H9 (cell line): ENCODE measurements at regions not wholly inside any gene's neighbourhood (a gene's known extent, or its start where the extent isn't known, plus 50 kb on each side); places are given as distances from the start of the nearest gene placed in this dataset.

Experiments used
- DNase-seq: peaks from one replicate; pipeline ENCODE4 v3.0.0-alpha.2; 2017
- H2AFZ ChIP-seq: one replicate; pipeline ENCODE4 v1.6.1; 2013; ENCODE audit warnings: mild to moderate bottlenecking, low read length, control low read depth, moderate library complexity
- H2AK5ac ChIP-seq: 2 replicates; pipeline ENCODE4 v1.6.1; 2013; ENCODE audit warnings: low read length, control low read depth, mixed read lengths; ENCODE audit not compliant: insufficient read length
- H2BK120ac ChIP-seq: one replicate; pipeline ENCODE4 v1.6.1; 2013; ENCODE audit warnings: low read depth, mild to moderate bottlenecking, low read length, control low read depth, inconsistent platforms; ENCODE audit not compliant: poor library complexity, severe bottlenecking
- H2BK12ac ChIP-seq: 2 replicates; pipeline ENCODE4 v1.6.1; 2013; ENCODE audit warnings: low read length, control low read depth, mixed read lengths, low read depth; ENCODE audit not compliant: insufficient read length
- H2BK15ac ChIP-seq: 2 replicates; pipeline ENCODE4 v1.6.1; 2013; ENCODE audit warnings: low read depth, low read length, control low read depth
- H2BK20ac ChIP-seq: one replicate; pipeline ENCODE4 v1.6.1; 2013; ENCODE audit warnings: low read depth, mild to moderate bottlenecking, low read length, control low read depth, inconsistent platforms; ENCODE audit not compliant: poor library complexity, severe bottlenecking
- H2BK5ac ChIP-seq: 2 replicates; pipeline ENCODE4 v1.6.1; 2013; ENCODE audit warnings: low read length, control low read depth, mixed read lengths; ENCODE audit not compliant: insufficient read length
- H3K14ac ChIP-seq: 2 replicates; pipeline ENCODE4 v1.6.1; 2013; ENCODE audit warnings: low read length, control low read depth; ENCODE audit not compliant: insufficient read depth
- H3K18ac ChIP-seq: 2 replicates; pipeline ENCODE4 v1.6.1; 2013; ENCODE audit warnings: low read depth, mild to moderate bottlenecking, mixed read lengths, low read length, control low read depth; ENCODE audit not compliant: insufficient read length
- H3K23ac ChIP-seq: 2 replicates; pipeline ENCODE4 v1.6.1; 2013; ENCODE audit warnings: low read length, control low read depth, mixed read lengths, low read depth; ENCODE audit not compliant: insufficient read length
- H3K23me2 ChIP-seq: 2 replicates; pipeline ENCODE4 v1.6.1; 2013; ENCODE audit warnings: low read depth, mild to moderate bottlenecking, mixed read lengths, low read length, control low read depth; ENCODE audit not compliant: insufficient read length, poor library complexity, severe bottlenecking
- H3K27ac ChIP-seq: 2 replicates; pipeline ENCODE4 v1.5.1; 2013; ENCODE audit warnings: low read length, control low read depth, mixed read lengths, low read depth; ENCODE audit not compliant: insufficient read length
- H3K27me3 ChIP-seq: 2 replicates; pipeline ENCODE4 v1.6.1; 2013; ENCODE audit warnings: low read length, control low read depth, inconsistent platforms; ENCODE audit not compliant: insufficient read depth
- H3K4ac ChIP-seq: 2 replicates; pipeline ENCODE4 v1.6.1; 2013; ENCODE audit warnings: low read depth, mild to moderate bottlenecking, control low read depth, inconsistent platforms, low read length, moderate library complexity
- H3K4me1 ChIP-seq: 2 replicates; pipeline ENCODE4 v1.6.1; 2013; ENCODE audit warnings: low read length, control low read depth, inconsistent platforms; ENCODE audit not compliant: insufficient read depth
- H3K4me2 ChIP-seq: 2 replicates; pipeline ENCODE4 v1.6.1; 2013; ENCODE audit warnings: low read length, control low read depth, mixed read lengths; ENCODE audit not compliant: insufficient read length, insufficient read depth
- H3K56ac ChIP-seq: 2 replicates; pipeline ENCODE4 v1.6.1; 2013; ENCODE audit warnings: low read depth, mild to moderate bottlenecking, mixed read lengths, low read length, control low read depth; ENCODE audit not compliant: insufficient read length
- H3K79me1 ChIP-seq: 2 replicates; pipeline ENCODE4 v1.6.1; 2013; ENCODE audit warnings: low read depth, mild to moderate bottlenecking, moderate library complexity, low read length, control low read depth, inconsistent platforms; ENCODE audit not compliant: insufficient read depth, poor library complexity, severe bottlenecking
- H3K79me2 ChIP-seq: 2 replicates; pipeline ENCODE4 v1.6.1; 2013; ENCODE audit warnings: low read length, control low read depth, inconsistent platforms; ENCODE audit not compliant: insufficient read depth
- H3K9ac ChIP-seq: 2 replicates; pipeline ENCODE4 v1.6.1; 2013; ENCODE audit warnings: low read length, control low read depth, mixed read lengths; ENCODE audit not compliant: insufficient read length; ENCODE audit errors: extremely low read depth
- H3K9me3 ChIP-seq: one replicate; pipeline ENCODE4 v1.6.1; 2013; ENCODE audit warnings: low read depth, low read length, inconsistent platforms; ENCODE audit not compliant: control insufficient read depth
- H3T11ph ChIP-seq: one replicate; pipeline ENCODE4 v1.6.1; 2013; ENCODE audit warnings: mild to moderate bottlenecking, low read length, control low read depth, inconsistent platforms
- H4K20me1 ChIP-seq: one replicate; pipeline ENCODE4 v1.6.1; 2013; ENCODE audit not compliant: control insufficient read depth, insufficient read length, insufficient read depth
- H4K5ac ChIP-seq: 2 replicates; pipeline ENCODE4 v1.6.1; 2013; ENCODE audit warnings: low read depth, mild to moderate bottlenecking, mixed read lengths, low read length, control low read depth; ENCODE audit not compliant: insufficient read length
- H4K8ac ChIP-seq: replicated peaks from 2 replicates; pipeline ENCODE4 v1.6.1; 2013; ENCODE audit warnings: low read length, control low read depth, mixed read lengths, low read depth; ENCODE audit not compliant: insufficient read length
- H4K91ac ChIP-seq: 2 replicates; pipeline ENCODE4 v1.6.1; 2013; ENCODE audit warnings: low read depth, mild to moderate bottlenecking, moderate library complexity, mixed read lengths, low read length, control low read depth; ENCODE audit not compliant: insufficient read length
- H3K27ac Mint-ChIP-seq, 3 experiments: 2 replicates in 2 of 3; 3 replicates in 1 of 3; pipeline ENCODE4 v1.8.0; 2020 to 2021; ENCODE audit warnings: mixed read lengths in 3 of 3, mild to moderate bottlenecking in 1 of 3, moderate library complexity in 1 of 3
- H3K27me3 Mint-ChIP-seq: 2 replicates; pipeline ENCODE4 v1.8.0; 2021; ENCODE audit warnings: low read depth, mild to moderate bottlenecking, moderate library complexity, mixed read lengths
- H3K36me3 Mint-ChIP-seq, 3 experiments: 2 replicates in 2 of 3; 3 replicates in 1 of 3; pipeline ENCODE4 v1.8.0; 2020 to 2021; ENCODE audit warnings: low read depth in 3 of 3, mixed read lengths in 3 of 3; ENCODE audit not compliant: insufficient read depth in 1 of 3
- H3K4me1 Mint-ChIP-seq, 2 experiments: 2 replicates each; pipeline ENCODE4 v1.8.0; 2020; ENCODE audit warnings: mixed read lengths in 2 of 2
- H3K4me3 Mint-ChIP-seq, 2 experiments: 2 replicates in 1 of 2; 3 replicates in 1 of 2; pipeline ENCODE4 v1.8.0; 2020 to 2021; ENCODE audit warnings: mild to moderate bottlenecking in 2 of 2, mixed read lengths in 2 of 2, moderate library complexity in 1 of 2
- H3K9me3 Mint-ChIP-seq, 2 experiments: 2 replicates in 1 of 2; 3 replicates in 1 of 2; pipeline ENCODE4 v1.8.0; 2020; ENCODE audit warnings: mild to moderate bottlenecking in 2 of 2, mixed read lengths in 2 of 2, moderate library complexity in 1 of 2
- WGBS: extraction: QIAGEN DNeasy Blood & Tissue Kit; methylation state at CpG from one replicate; pipeline ENCODE4 v1.1.7; 2013; ENCODE audit warnings: missing lambda C conversion rate, low lambda C conversion rate, mixed read lengths; ENCODE audit not compliant: insufficient read length; ENCODE audit errors: extremely low coverage; 5-methylcytosine and 5-hydroxymethylcytosine counted together
- TF ChIP-seq, protein P1 (sequence below): fragments of 200-600 bp; sonication (generic); conservative IDR thresholded peaks from 3 replicates; pipeline ENCODE4 v1.8.0; 2021; ENCODE audit warnings: antibody characterized with exemption, mild to moderate bottlenecking

GRCh38 chr10:35843524-35844181, 201.6 kb upstream of the FZD8 start:
- Histone ChIP-seq H2BK20ac (no peak overlapping the region), H4K20me1 (no peaks in the 10 kb centered on the region), H3K79me1 (no peaks in the 10 kb centered on the region), H3K4me1 (peaks cover 6% of the 10 kb centered on the region; the same call in 1 of the 2 replicates), H2AFZ (no peak overlapping the region), H3K79me2 (no peaks in the 10 kb centered on the region), H3K14ac (no peak overlapping the region), H2BK12ac (no peak overlapping the region), H3K9ac (no peak overlapping the region), H4K5ac (no peak overlapping the region), H3K23me2 (no peaks in the 10 kb centered on the region), H4K91ac (no peak overlapping the region), H2BK5ac (no peak overlapping the region), H2BK15ac (no peak overlapping the region), H2AK5ac (no peak overlapping the region), H3K18ac (no peak overlapping the region), H3T11ph (no peak overlapping the region), H3K4me2 (no peak overlapping the region), H3K56ac (no peak overlapping the region), H3K4ac (no peak overlapping the region), H3K23ac (no peak overlapping the region), H3K27me3 (no peaks in the 10 kb centered on the region), H3K27ac (no peak overlapping the region), H3K9me3 (no peaks in the 10 kb centered on the region), H2BK120ac (no peak overlapping the region), H4K8ac (no peak overlapping the region)
- H3K4me3 Mint-ChIP-seq: no peak overlapping the region
- H3K4me1 Mint-ChIP-seq: peaks cover 28 to 29% of the 10 kb centered on the region in 2 experiments
- H3K9me3 Mint-ChIP-seq: peaks cover 10 to 22% of the 10 kb centered on the region in 2 experiments
- 0 out of 7 replicates have a peak overlapping the region, but pooled peaks of 1 of the 3 experiments have one; percentile 49 for H3K27ac Mint-ChIP-seq
- WGBS: no CpG with 5 or more reads among the region's 13 CpGs
- DNase-seq: peak; percentile 39
- TF ChIP-seq, protein P1, sequence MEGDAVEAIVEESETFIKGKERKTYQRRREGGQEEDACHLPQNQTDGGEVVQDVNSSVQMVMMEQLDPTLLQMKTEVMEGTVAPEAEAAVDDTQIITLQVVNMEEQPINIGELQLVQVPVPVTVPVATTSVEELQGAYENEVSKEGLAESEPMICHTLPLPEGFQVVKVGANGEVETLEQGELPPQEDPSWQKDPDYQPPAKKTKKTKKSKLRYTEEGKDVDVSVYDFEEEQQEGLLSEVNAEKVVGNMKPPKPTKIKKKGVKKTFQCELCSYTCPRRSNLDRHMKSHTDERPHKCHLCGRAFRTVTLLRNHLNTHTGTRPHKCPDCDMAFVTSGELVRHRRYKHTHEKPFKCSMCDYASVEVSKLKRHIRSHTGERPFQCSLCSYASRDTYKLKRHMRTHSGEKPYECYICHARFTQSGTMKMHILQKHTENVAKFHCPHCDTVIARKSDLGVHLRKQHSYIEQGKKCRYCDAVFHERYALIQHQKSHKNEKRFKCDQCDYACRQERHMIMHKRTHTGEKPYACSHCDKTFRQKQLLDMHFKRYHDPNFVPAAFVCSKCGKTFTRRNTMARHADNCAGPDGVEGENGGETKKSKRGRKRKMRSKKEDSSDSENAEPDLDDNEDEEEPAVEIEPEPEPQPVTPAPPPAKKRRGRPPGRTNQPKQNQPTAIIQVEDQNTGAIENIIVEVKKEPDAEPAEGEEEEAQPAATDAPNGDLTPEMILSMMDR: no peak
- peaks cover 3 to 12% (median 5%) of the 10 kb centered on the region in 3 experiments; a peak in 5 of 7 replicates for H3K36me3 Mint-ChIP-seq
- H3K27me3 Mint-ChIP-seq: peaks cover 3% of the 10 kb centered on the region; the same call in 1 of the 2 replicates
